Suppressor macrophage (primary cell): ENCODE measurements at regions not wholly inside any gene's neighbourhood (a gene's known extent, or its start where the extent isn't known, plus 50 kb on each side); places are given as distances from the start of the nearest gene placed in this dataset.

Experiments
- DNase-seq, 4 experiments: peaks; one replicate each; pipeline ENCODE4 v3.0.0-alpha.2; 2020 to 2022

GRCh38 chr12:46569826-46570439 lies 197.4 kb upstream of the SLC38A2 start:
- DNase-seq: no peak

- no peak for DNase-seq
These were observed 195.1 kb upstream of the SLC38A2 start for GRCh38 chr12:46567667-46568066.

GRCh38 chr12:46562625-46563225 lies 190.2 kb upstream of the SLC38A2 start:
- DNase-seq: peak; percentile 31 to 63 (median 48)

GRCh38 chr12:46561769-46562624 lies 189.4 kb upstream of the SLC38A2 start:
- DNase-seq: peak in 2 of 4 experiments; percentile 49 to 56

- DNase-seq: no peak
These were observed 188.3 kb upstream of the SLC38A2 start for GRCh38 chr12:46560874-46561273.

GRCh38 chr12:46560089-46560488 lies 187.5 kb upstream of the SLC38A2 start:
- no peak for DNase-seq

GRCh38 chr12:46559311-46559710 lies 186.7 kb upstream of the SLC38A2 start:
- DNase-seq: no peak

- no peak for DNase-seq
These were observed 186.1 kb upstream of the SLC38A2 start for GRCh38 chr12:46558677-46559076.

GRCh38 chr12:46557539-46558373 lies 185.2 kb upstream of the SLC38A2 start:
- DNase-seq: no peak

- no peak for DNase-seq
These were observed 184.4 kb upstream of the SLC38A2 start for GRCh38 chr12:46556819-46557524.

- DNase-seq: no peak
These were observed 183.6 kb upstream of the SLC38A2 start for GRCh38 chr12:46556105-46556559.

- DNase-seq: no peak
These were observed 182.9 kb upstream of the SLC38A2 start for GRCh38 chr12:46555406-46555852.

GRCh38 chr12:46554460-46554859 lies 181.9 kb upstream of the SLC38A2 start:
- no peak for DNase-seq

GRCh38 chr12:46553911-46554310 lies 181.3 kb upstream of the SLC38A2 start:
- DNase-seq: no peak

- peak in 1 of 4 experiments; percentile 1 for DNase-seq
These were observed 180.7 kb upstream of the SLC38A2 start for GRCh38 chr12:46553266-46553665.

GRCh38 chr12:46550266-46550879 lies 177.8 kb upstream of the SLC38A2 start:
- DNase-seq: no peak

GRCh38 chr12:46549527-46550265 lies 177.1 kb upstream of the SLC38A2 start:
- DNase-seq: peak; percentile 21 to 68 (median 45)

- DNase-seq: no peak
These were observed 176.1 kb upstream of the SLC38A2 start for GRCh38 chr12:46548605-46549071.

GRCh38 chr12:46547421-46548354 lies 175.1 kb upstream of the SLC38A2 start:
- DNase-seq: peak in 2 of 4 experiments; percentile 22
